ES-I3 (cell line): ENCODE measurements at regions not wholly inside any gene's neighbourhood (a gene's known extent, or its start where the extent isn't known, plus 50 kb on each side); places are given as distances from the start of the nearest gene placed in this dataset.

Experiments used
- H3K36me3 ChIP-seq: 2 replicates; pipeline ENCODE4 v1.6.1; 2013; ENCODE audit warnings: mild to moderate bottlenecking, low read length, control low read depth, moderate library complexity; ENCODE audit not compliant: insufficient read depth
- H3K4me1 ChIP-seq: 2 replicates; pipeline ENCODE4 v1.6.1; 2013; ENCODE audit warnings: mild to moderate bottlenecking, control low read depth, low read length; ENCODE audit not compliant: insufficient read depth
- H3K9ac ChIP-seq: 2 replicates; pipeline ENCODE4 v1.6.1; 2013; ENCODE audit warnings: low read depth, mild to moderate bottlenecking, low read length, moderate library complexity
- H3K9me3 ChIP-seq: 2 replicates; pipeline ENCODE4 v1.6.1; 2013; ENCODE audit warnings: mild to moderate bottlenecking, low read length, moderate library complexity; ENCODE audit not compliant: control insufficient read depth, insufficient read depth

DNA sequence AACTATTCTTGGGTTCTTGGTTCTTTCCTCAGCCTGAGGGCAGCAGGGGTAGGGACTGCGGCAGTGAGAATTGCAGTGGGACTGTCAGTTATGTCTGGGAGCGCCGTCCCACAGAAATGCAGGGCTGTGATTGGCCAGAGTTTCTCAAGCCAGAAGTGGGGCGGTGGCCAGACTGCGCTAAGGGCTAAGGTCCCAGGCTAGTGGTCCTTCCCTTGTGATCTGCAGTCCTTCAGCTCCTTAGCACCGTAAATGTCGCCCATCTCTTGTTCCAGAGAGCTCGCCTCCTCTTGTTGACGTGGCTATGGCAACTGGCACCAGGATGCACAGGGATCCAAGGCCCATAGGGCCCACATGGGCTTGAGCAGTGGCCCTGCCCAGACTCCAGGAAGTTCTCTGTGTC lies 223.5 kb downstream of the GRIA2 start:
- Histone ChIP-seq H3K4me1 (no peaks in the 10 kb centered on the region), H3K9me3 (no peaks in the 10 kb centered on the region), H3K9ac (no peak overlapping the region), H3K36me3 (no peaks in the 10 kb centered on the region)

DNA sequence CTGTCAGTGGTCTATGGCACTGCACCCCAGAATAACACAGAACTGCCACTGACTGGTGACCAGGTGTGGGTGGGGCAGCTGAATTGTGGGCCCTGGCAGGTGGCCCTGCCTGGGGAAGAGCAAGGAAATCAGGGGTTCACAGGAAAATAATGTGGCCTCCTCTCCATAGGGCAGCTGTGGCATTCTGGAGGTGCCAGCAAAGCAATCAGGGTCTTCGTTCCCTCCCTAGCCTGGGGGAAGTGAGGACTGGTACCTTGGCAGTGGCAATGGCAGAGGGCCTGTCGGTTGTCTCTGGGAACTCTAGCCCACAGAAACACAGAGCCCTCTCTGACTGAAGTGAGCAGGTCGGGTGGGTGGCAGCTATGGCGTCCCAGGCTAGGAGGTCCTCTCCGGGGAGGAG lies 223.0 kb downstream of the GRIA2 start:
- no peaks in the 10 kb centered on the region for H3K4me1 ChIP-seq
- H3K9me3 ChIP-seq, result no peaks in the 10 kb centered on the region
- H3K9ac ChIP-seq, result no peak overlapping the region
- no peaks in the 10 kb centered on the region for H3K36me3 ChIP-seq

DNA sequence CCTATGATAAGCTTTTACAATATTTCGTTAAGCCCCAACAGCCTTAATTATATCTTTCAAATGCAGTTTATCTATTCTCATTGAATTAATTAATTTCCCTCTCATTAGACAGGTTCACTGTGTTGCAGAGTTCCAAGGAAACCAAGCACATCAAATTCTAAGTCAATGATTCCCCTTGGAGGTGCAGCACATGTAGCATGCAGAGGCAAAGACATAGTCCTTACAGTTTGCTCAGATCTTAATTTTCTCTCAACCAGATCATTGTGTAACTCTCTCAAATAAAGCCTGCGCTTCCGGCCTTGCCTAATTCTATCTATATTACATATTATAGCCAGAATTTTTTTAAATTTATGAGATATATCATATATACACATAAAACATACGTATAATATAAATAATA lies 205.4 kb downstream of the GRIA2 start:
- Histone ChIP-seq H3K4me1 (no peaks in the 10 kb centered on the region), H3K9ac (no peak overlapping the region), H3K9me3 (no peaks in the 10 kb centered on the region), H3K36me3 (no peaks in the 10 kb centered on the region)

DNA sequence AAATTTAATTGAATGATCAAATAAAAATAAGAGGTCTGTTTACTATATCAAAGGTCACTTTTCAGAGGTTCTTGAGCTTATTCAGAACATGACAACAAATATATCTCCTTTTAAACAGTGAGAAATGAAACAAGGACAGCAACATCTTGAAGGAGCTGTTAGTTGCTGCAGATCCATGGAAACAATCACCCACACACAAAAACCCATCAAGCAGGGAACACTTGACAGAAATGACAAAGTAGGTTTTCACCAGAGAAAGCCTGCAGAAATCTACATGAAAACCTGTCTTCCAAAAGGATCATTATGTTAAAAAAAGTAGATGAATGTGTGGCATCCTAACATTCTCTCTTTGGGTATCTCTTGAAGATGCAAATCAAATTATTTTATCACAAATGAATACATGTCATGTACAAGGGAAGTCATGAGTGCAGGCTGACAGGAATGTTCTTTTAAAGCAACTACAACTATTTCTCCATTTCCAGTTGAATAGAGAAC lies 203.0 kb downstream of the GRIA2 start:
- Histone ChIP-seq H3K36me3 (no peaks in the 10 kb centered on the region), H3K4me1 (no peaks in the 10 kb centered on the region), H3K9ac (no peak overlapping the region), H3K9me3 (no peaks in the 10 kb centered on the region)

DNA sequence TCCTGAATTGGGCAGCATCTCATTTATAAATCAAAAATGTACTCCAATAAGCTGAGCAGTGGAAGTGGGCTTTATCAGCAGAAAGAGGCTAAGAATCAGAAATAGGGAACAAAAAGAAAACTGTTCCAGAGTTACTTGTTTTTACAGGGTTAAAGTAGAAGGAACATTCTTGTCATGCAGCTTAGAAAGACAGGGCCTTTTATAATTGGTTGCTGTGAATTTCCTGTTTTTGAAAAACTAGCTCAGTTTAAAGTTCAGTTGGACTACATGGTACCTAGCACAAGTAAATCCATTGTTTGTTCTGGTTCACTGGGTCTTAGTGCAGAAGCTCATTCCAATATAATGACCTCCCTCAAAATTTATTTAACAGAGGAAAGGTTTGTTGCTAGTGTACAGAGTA lies 200.8 kb downstream of the GRIA2 start:
- Histone ChIP-seq H3K9me3 (no peaks in the 10 kb centered on the region), H3K9ac (no peak overlapping the region), H3K36me3 (no peaks in the 10 kb centered on the region), H3K4me1 (no peaks in the 10 kb centered on the region)
